Activated naive CD8-positive, alpha-beta T cell treated with anti-CD3 and anti-CD28 coated beads, Interleukin-2, amount 50 U/mL, for 24 hours (primary cell): ENCODE measurements at regions not wholly inside any gene's neighbourhood (a gene's known extent, or its start where the extent isn't known, plus 50 kb on each side); places are given as distances from the start of the nearest gene placed in this dataset.
"Not testable (repeated sequence)": the region's sequence is repeated elsewhere in the genome, so short reads cannot be mapped to it uniquely, and the experiment has no call there.

Experiments
- ATAC-seq: fragments of 150-1000 bp; cut with Tn5 transposase; one replicate; pipeline ENCODE4 v1.10.0; 2021
- DNase-seq: peaks from one replicate; pipeline ENCODE4 v3.0.0; 2021
- H3K27ac Mint-ChIP-seq: one replicate; pipeline ENCODE4 v1.8.0; 2021; ENCODE audit warnings: mild to moderate bottlenecking, mixed read lengths
- H3K27me3 Mint-ChIP-seq: one replicate; pipeline ENCODE4 v1.8.0; 2021; ENCODE audit warnings: mixed read lengths
- H3K36me3 Mint-ChIP-seq: one replicate; pipeline ENCODE4 v1.8.0; 2021; ENCODE audit warnings: low read depth, mixed read lengths
- H3K4me1 Mint-ChIP-seq: one replicate; pipeline ENCODE4 v1.8.0; 2021; ENCODE audit warnings: mixed read lengths
- H3K4me3 Mint-ChIP-seq: one replicate; pipeline ENCODE4 v1.8.0; 2021; ENCODE audit warnings: mild to moderate bottlenecking, moderate library complexity, mixed read lengths
- H3K9me3 Mint-ChIP-seq: one replicate; pipeline ENCODE4 v1.8.0; 2021; ENCODE audit warnings: mixed read lengths

DNA sequence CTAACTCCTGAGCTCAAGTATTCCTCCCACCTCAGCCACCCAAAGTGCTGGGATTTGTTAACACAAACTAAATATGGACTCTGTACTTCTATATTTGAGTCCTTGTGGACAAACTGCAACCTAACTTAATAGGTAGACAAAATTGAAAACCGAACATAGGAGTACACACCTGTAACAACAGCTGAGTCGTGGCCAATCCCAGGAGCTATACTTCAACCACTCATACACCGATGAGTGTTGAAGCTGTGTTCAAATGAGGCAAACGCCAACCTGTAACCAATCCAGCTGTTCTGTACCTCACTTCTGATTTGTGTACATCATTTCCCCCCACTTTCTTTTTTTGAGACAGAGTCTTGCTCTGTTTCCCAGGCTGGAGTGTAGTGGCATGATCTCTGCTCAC, 471.5 kb upstream of the C16orf82 start:
- no peak for ATAC-seq
- Mint-ChIP-seq H3K4me1 (peaks cover 54% of the 10 kb centered on the region), H3K27ac (no peak overlapping the region), H3K9me3 (peaks cover 11% of the 10 kb centered on the region), H3K4me3 (no peak overlapping the region), H3K36me3 (peaks cover 3% of the 10 kb centered on the region), H3K27me3 (peaks cover 14% of the 10 kb centered on the region)
- DNase-seq, result no peak

DNA sequence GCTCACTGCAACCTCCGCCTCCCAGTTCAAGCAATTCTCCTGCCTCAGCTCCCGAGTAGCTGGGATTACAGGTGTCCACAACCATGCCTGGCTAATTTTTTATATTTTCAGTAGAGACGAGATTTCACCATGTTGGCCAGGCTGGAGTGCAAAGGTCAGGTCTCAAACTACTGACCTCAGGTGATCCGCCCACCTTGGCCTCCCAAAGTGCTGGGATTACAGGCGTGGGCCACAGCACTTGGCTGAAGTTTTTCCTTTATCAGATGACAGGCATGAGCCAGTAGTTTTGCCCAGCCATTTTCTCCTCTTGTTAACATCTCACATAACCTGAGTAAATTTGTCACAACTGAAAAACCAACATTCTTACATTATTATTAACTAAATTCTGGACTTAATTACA, 470.7 kb upstream of the C16orf82 start:
- H3K27me3 Mint-ChIP-seq, ATAC-seq, H3K4me3 Mint-ChIP-seq, H3K36me3 Mint-ChIP-seq, H3K27ac Mint-ChIP-seq, DNase-seq: not testable (repeated sequence)
- Mint-ChIP-seq H3K9me3 (peaks cover 11% of the 10 kb centered on the region), H3K4me1 (peaks cover 52% of the 10 kb centered on the region)

DNA sequence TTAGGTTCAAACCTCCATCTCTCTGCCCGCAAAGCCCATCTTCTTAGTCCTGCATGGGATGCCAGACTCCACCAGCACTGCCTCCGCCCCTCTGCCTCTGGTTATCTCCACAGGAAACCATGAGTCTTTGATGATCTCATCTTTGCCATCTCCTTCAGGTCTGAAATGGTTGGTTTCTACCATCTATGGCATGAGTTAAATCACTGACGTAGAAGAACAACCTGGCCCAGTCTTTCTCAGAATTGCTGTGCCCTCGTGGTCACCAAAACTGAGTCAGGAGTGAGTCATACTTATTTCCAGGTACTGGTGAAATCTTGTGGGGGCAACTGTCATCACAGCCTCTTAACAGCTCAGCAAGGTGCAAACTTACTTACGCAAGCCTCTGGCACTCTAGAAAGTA, 468.7 kb upstream of the C16orf82 start:
- peak; percentile 52 for DNase-seq
- Mint-ChIP-seq H3K9me3 (peaks cover 11% of the 10 kb centered on the region), H3K27ac (peak overlapping the region; percentile 93), H3K36me3 (peaks cover 3% of the 10 kb centered on the region), H3K27me3 (peaks cover 11% of the 10 kb centered on the region), H3K4me3 (peak overlapping the region; percentile 40), H3K4me1 (peaks cover 57% of the 10 kb centered on the region)
- ATAC-seq, result peak; percentile 92

DNA sequence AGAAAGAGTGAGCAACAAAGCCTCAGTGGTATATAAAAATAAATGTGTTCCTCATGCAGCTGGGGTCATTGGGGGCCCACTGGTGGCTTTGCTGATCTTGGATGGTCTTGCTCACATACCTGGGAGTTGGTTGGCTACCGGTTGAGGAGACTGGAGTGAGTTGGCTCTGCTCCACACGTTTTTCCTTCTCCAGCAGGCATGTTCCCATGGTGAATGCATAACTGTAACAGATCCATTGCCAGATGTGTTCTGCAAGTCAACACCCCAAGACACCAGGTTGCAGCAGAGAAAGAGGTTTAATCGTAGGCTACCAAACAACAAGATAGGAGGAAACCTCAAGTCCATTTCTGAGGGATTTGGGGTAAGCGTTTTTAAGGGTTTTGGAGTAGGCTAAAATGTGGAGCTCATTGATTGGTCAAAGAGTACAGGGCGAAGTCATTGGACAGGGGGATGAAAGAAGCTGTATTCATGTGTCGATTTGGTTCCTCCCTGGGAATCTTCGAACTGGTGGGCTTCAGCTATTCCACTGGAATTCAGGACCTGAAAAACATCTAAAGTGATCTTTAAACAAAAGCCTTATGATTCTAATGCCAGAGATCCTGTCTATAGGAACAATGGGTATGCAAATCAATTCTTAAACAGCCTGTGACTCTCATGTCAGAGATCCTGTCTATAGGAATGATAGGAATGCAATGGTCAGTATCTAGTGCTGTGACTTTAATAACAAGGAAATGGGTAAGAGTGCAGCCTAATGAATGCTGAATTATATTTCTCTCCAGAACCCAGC, 467.5 kb upstream of the C16orf82 start:
- H3K4me1 Mint-ChIP-seq, result peaks cover 54% of the 10 kb centered on the region
- DNase-seq, result no peak
- H3K27ac Mint-ChIP-seq, result peak overlapping the region; percentile 93

DNA sequence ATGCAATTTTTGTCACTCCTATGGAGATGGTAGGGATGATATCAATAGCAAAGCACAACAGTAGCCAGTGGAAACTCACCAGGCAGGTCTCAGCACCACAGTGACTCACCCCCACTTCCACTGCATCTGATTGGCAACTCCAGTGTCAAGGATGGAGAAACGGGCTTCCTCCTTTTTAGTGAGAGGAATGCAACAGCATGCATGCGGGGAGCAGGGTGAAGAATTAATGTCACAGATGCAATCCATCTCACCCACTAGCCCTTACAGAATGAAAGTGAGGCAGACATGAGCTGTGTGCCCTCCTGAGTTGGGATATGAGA, 467.0 kb upstream of the C16orf82 start:
- ATAC-seq (no peak), DNase-seq (no peak)
- Mint-ChIP-seq H3K27me3 (peaks cover 7% of the 10 kb centered on the region), H3K9me3 (peaks cover 11% of the 10 kb centered on the region), H3K27ac (peak overlapping the region; percentile 93), H3K4me1 (peaks cover 54% of the 10 kb centered on the region), H3K4me3 (no peak overlapping the region), H3K36me3 (peaks cover 5% of the 10 kb centered on the region)

More for the DNA sequence above, 467.5 kb upstream of the C16orf82 start:
- Mint-ChIP-seq H3K27me3 (peaks cover 5% of the 10 kb centered on the region), H3K9me3 (peaks cover 11% of the 10 kb centered on the region), H3K36me3 (peaks cover 3% of the 10 kb centered on the region), H3K4me3 (peak overlapping the region; percentile 40)
- ATAC-seq, result no peak

DNA sequence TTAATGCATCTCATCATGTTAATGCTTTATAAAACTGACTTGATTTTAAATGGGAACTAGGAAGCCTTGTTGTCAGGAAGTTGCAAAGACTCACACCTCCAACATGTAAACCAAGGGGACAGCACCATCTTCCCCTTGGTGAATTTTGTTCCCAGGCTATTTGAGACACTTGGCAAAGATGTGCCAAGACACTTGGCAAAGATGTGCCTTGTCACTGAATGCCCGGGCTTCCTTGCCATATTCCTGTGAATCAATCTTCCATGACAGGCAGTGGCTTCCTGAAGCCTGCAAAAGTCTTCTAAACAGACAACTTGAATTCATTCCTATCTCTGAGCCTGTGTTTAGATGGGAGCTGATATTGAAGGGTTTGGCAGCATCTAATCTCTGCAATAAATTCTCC, 465.4 kb upstream of the C16orf82 start:
- H3K4me1 Mint-ChIP-seq, result peaks cover 45% of the 10 kb centered on the region
- no peak for ATAC-seq
- H3K4me3 Mint-ChIP-seq, result no peak overlapping the region
- no peak for DNase-seq
- no peak overlapping the region for H3K27ac Mint-ChIP-seq
- H3K36me3 Mint-ChIP-seq, result peaks cover 5% of the 10 kb centered on the region
- peaks cover 11% of the 10 kb centered on the region for H3K9me3 Mint-ChIP-seq
- peaks cover 11% of the 10 kb centered on the region for H3K27me3 Mint-ChIP-seq

DNA sequence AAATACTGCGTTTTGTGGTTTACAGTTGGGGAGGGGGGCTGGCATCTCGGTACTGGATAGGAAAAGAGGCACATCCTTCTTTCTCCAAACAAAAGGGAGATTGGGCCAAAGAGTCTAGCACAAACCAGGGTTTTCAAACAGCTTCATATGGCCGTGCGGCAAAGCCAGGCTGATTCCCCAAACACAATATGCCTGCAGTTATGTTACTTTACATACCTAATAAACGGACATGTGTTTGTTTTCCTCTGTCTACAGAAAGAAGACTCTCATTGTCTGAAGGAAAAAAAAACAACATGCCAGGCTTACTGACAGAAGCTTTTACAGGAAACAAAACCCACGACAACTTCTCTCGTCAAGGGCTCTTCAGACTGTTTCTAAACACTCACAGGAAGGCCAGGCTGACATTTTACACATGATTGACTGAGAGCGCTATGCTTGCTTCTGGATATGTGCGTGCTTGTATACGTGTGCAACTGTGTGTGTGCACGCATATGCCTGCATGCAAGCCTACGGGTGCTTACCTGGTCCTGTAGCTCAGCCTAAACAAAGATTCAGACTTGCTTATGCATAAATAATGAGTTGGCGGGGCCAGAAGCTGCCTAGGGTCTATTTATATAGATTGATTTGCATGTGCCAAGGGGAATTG, 461.0 kb upstream of the C16orf82 start:
- Mint-ChIP-seq H3K27ac (no peak overlapping the region), H3K4me3 (no peak overlapping the region), H3K36me3 (peaks cover 2% of the 10 kb centered on the region), H3K27me3 (peaks cover 14% of the 10 kb centered on the region), H3K4me1 (peaks cover 15% of the 10 kb centered on the region), H3K9me3 (no peaks in the 10 kb centered on the region)
- ATAC-seq, result no peak
- no peak for DNase-seq

DNA sequence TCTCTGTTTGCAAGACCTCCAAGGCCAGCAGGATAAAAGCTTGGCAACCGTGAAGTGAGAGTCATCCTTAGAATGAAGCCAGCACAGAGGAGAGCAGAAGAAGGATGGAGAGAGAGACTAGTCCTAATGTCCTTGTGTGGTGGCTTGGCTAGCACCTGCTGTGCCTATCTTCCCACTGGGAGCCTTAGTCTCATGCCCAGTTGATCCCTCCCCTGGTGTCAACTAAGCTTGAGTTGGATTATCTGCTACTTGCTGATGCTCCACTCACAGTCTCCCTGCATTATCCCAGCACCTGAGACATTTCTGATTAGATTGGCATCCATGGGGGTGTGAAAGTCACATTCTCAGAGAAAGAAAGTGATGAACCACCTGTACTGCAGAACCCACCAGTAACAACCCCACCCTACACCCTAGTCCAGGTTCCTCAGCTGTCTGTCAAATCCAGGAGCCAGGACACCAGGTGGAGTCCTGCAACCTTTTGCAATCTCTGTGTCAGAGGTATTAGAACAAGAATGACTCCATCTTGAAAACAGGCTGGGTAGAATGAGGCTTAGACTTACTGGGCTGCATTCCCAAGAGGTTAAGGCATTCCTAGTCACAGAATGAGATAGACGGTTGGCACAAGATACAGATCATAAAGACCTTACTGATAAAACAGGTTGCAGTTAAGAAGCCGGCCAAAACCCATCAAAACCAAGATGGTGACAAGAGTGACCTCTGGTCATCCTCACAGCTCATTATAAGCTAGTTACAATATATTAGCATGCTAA, 460.2 kb upstream of the C16orf82 start:
- Mint-ChIP-seq H3K4me3 (no peak overlapping the region), H3K27me3 (peaks cover 18% of the 10 kb centered on the region)

DNA sequence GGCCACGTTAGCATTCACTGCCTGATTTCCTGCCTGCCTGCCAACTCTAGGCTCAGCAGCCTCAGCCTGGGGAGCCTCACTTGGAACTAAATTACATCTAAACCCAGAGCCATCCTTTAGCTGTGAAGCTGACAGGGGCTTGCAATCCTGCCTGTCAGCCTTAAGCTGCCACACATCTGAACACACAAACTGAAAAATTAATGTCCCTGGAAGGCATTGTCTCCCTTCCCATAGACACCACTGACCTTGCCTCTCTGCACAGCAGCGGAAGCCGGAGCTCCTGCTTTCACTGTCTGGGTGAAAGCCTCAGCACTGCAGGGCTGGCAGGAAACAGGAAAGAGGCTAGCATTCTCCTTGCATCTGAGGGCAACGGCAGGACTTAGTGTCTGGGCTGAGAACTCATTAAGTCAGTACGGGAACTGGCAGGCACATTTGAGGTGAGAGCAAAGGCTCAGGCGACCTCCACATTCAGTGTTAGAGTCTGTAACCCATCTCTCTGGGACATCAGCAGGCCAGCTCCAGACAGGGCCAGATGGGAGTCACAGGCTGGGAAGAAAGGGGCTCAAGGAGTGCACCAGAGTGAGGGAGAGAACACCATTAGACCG, 452.4 kb upstream of the C16orf82 start:
- no peak overlapping the region for H3K27ac Mint-ChIP-seq
- peaks cover 13% of the 10 kb centered on the region for H3K27me3 Mint-ChIP-seq
- H3K4me3 Mint-ChIP-seq, result no peak overlapping the region
- no peaks in the 10 kb centered on the region for H3K36me3 Mint-ChIP-seq
- peaks cover 15% of the 10 kb centered on the region for H3K9me3 Mint-ChIP-seq
- H3K4me1 Mint-ChIP-seq, result peaks cover 3% of the 10 kb centered on the region
- DNase-seq, result no peak
- no peak for ATAC-seq

More for the DNA sequence above, 460.2 kb upstream of the C16orf82 start:
- H3K9me3 Mint-ChIP-seq, result no peaks in the 10 kb centered on the region
- peaks cover 9% of the 10 kb centered on the region for H3K4me1 Mint-ChIP-seq
- H3K36me3 Mint-ChIP-seq, result peaks cover 2% of the 10 kb centered on the region
- DNase-seq, result no peak
- no peak overlapping the region for H3K27ac Mint-ChIP-seq
- no peak for ATAC-seq

DNA sequence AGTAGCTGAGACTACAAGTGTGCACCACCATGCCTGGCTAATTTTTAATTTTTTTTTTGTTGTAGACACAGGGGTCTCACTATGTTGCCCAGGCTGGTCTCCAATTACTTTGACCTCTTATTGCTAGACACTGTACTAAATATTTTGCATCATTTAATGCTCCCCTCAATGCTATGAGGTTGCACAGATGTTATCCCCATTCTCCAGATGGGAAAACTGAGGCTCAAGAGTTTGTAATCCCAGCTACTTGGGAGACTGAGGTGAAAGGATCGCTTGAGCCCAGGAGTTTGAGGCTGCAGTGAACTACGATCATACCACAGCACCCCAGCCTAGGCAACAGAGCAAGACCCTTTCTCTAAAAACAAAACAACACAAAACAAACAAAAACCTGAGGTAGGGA, 443.3 kb upstream of the C16orf82 start:
- no peak for DNase-seq
- peaks cover 5% of the 10 kb centered on the region for H3K4me1 Mint-ChIP-seq
- peaks cover 30% of the 10 kb centered on the region for H3K9me3 Mint-ChIP-seq
- H3K36me3 Mint-ChIP-seq, result peaks cover 3% of the 10 kb centered on the region
- peaks cover 36% of the 10 kb centered on the region for H3K27me3 Mint-ChIP-seq
- no peak overlapping the region for H3K4me3 Mint-ChIP-seq
- ATAC-seq, result no peak
- no peak overlapping the region for H3K27ac Mint-ChIP-seq

DNA sequence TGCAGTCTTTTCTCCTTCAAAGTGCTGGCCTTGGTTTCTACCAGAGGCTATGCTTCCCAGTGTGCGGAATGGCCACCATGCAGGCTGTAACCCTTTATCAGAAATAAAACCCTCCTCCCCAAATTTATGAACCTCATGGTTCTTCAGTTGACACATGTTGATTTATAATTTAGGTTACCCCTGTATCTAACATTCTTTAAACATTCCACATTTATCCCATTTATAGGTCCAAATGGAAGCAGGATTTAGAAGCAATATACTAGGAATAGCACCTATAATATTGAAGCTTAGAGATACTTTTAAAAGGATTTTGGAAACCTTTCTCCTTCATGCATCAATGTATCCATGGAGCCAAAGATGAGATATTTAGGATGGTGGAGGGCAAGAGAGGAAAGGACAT, 438.8 kb upstream of the C16orf82 start:
- ATAC-seq (no peak), DNase-seq (no peak)
- H3K4me1 Mint-ChIP-seq, result peaks cover 5% of the 10 kb centered on the region
- H3K27me3 Mint-ChIP-seq, result peaks cover 13% of the 10 kb centered on the region
- no peak overlapping the region for H3K4me3 Mint-ChIP-seq
- H3K36me3 Mint-ChIP-seq, result peaks cover 4% of the 10 kb centered on the region
- H3K27ac Mint-ChIP-seq, result no peak overlapping the region
- peaks cover 49% of the 10 kb centered on the region for H3K9me3 Mint-ChIP-seq

DNA sequence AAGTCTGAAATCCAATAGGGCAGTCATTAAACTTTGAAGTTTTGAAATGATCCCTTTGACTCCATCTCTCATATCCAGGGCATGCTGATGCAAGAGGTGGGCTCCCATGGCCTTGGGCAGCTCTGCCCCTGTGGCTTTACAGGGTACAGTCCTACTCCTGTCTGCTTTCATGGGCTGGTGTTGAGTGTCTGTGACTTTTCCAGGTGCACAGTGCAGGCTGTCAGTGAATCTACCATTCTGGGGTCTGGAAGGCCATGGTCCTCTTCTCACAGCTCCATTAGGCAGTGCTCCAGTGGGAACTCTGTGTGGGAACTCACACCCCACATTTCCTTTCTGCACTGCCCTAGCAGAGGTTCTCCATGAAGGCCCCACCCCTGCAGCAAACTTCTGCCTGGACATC, 435.4 kb upstream of the C16orf82 start:
- not testable (repeated sequence) for H3K27ac Mint-ChIP-seq, H3K27me3 Mint-ChIP-seq, DNase-seq, H3K4me1 Mint-ChIP-seq, H3K36me3 Mint-ChIP-seq, H3K4me3 Mint-ChIP-seq, ATAC-seq
- peaks cover 58% of the 10 kb centered on the region for H3K9me3 Mint-ChIP-seq

DNA sequence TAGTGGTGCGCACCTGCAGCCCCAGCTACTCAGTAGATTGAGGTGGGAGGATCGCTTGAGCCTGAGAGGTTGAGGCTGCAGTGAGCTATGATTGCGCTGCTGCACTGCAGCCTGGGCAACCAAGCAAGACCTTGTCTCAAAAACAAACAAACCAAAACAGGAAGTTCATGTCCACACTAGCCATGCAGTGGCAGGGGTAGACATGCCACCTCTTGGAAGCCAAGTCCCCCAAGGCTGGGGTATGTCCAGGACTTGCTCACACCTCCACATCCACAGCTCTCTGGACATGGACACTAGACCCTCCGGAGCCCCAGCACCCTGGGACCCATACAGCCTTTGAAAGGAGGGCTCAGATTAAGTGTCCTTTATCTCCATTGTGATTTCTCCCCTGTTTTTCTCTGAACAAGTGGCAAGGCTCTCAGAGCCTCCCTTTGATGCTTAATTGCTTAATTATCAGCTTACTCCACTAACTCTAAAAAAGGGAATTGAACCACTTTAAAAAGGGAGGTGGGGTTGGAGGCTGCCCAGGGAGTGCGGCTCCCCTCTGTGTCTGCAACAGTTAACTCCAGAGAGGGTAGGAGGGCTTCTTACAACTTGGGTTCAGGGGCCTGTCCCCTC, 424.6 kb upstream of the C16orf82 start:
- no peak for DNase-seq
- no peak for ATAC-seq
- Mint-ChIP-seq H3K9me3 (no peaks in the 10 kb centered on the region), H3K27ac (no peak overlapping the region), H3K27me3 (peaks cover 7% of the 10 kb centered on the region), H3K4me1 (peaks cover 8% of the 10 kb centered on the region), H3K36me3 (no peaks in the 10 kb centered on the region), H3K4me3 (no peak overlapping the region)

DNA sequence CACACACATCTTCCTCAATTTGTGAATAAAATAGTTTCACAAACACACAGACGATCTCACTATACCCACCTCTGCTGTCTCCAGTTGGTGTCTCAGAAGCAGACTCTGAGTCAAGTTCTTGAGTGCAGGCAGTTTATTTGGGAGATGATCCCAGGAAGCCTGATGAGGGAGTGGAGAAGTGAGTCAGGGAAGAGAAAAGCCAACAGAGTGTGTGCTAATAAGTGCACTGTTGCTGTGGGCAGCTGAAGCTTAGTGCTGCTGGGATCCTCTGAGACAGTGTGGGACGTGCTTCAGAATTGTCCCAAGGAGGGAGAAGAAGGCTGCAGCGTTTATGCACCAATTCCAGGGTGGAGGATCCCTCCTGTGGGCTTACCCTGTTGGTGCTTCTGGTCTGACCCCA, 423.2 kb upstream of the C16orf82 start:
- peaks cover 8% of the 10 kb centered on the region for H3K4me1 Mint-ChIP-seq
- DNase-seq (no peak), ATAC-seq (no peak)
- H3K4me3 Mint-ChIP-seq, result no peak overlapping the region
- H3K9me3 Mint-ChIP-seq, result no peaks in the 10 kb centered on the region
- H3K27me3 Mint-ChIP-seq, result peaks cover 7% of the 10 kb centered on the region
- H3K27ac Mint-ChIP-seq, result no peak overlapping the region
- H3K36me3 Mint-ChIP-seq, result no peaks in the 10 kb centered on the region
